OCI-M1 (cell line): ENCODE measurements at regions not wholly inside any gene's neighbourhood (a gene's known extent, or its start where the extent isn't known, plus 50 kb on each side); places are given as distances from the start of the nearest gene placed in this dataset.
A peak's percentile ranks its signal among the peaks of the same experiment; 100 is the strongest.
"Not testable (repeated sequence)": the region's sequence is repeated elsewhere in the genome, so short reads cannot be mapped to it uniquely, and the experiment has no call there.

Experiments
- DNase-seq: peaks from one replicate; lab custom pipeline; 2025; lab: John Stamatoyannopoulos, UW

- not testable (repeated sequence) for DNase-seq
These were observed 250.3 kb downstream of the FSIP2 start for GRCh38 chr2:185988907-185989306.

GRCh38 chr2:185990861-185991525 lies 252.4 kb downstream of the FSIP2 start:
- DNase-seq, result no peak

GRCh38 chr2:185998562-185999070 lies 260.0 kb downstream of the FSIP2 start:
- DNase-seq, result peak; percentile 14

- DNase-seq, result no peak
These were observed 270.7 kb downstream of the FSIP2 start for GRCh38 chr2:186009341-186009740.

GRCh38 chr2:186017278-186017677 lies 278.7 kb downstream of the FSIP2 start:
- DNase-seq, result no peak

- no peak for DNase-seq
These were observed 286.3 kb downstream of the FSIP2 start for GRCh38 chr2:186024921-186025320.

- no peak for DNase-seq
These were observed 289.3 kb downstream of the FSIP2 start for GRCh38 chr2:186027922-186028321.

GRCh38 chr2:186031229-186031628 lies 292.6 kb downstream of the FSIP2 start:
- DNase-seq, result no peak

GRCh38 chr2:186032102-186032738 lies 293.6 kb downstream of the FSIP2 start:
- DNase-seq, result no peak

- DNase-seq, result no peak
These were observed 294.3 kb downstream of the FSIP2 start for GRCh38 chr2:186032930-186033329.

- no peak for DNase-seq
These were observed 294.9 kb downstream of the FSIP2 start for GRCh38 chr2:186033541-186033940.

- no peak for DNase-seq
These were observed 298.4 kb downstream of the FSIP2 start for GRCh38 chr2:186036862-186037449.

GRCh38 chr2:186042207-186043028 lies 303.8 kb downstream of the FSIP2 start:
- DNase-seq, result no peak

GRCh38 chr2:186044761-186045160 lies 306.2 kb downstream of the FSIP2 start:
- no peak for DNase-seq

- DNase-seq, result no peak
These were observed 314.3 kb downstream of the FSIP2 start for GRCh38 chr2:186052930-186053329.

GRCh38 chr2:186058614-186059013 lies 320.0 kb downstream of the FSIP2 start:
- DNase-seq, result no peak

GRCh38 chr2:186059096-186059495 lies 320.5 kb downstream of the FSIP2 start:
- DNase-seq, result no peak

GRCh38 chr2:186060744-186061440 lies 322.3 kb downstream of the FSIP2 start:
- DNase-seq, result no peak

- DNase-seq, result no peak
These were observed 325.9 kb downstream of the FSIP2 start for GRCh38 chr2:186064507-186064906.

GRCh38 chr2:186065491-186065890 lies 326.9 kb downstream of the FSIP2 start:
- no peak for DNase-seq

- DNase-seq, result peak; percentile 70
These were observed 329.7 kb downstream of the FSIP2 start for GRCh38 chr2:186068139-186068801.
